K562 (cell line): ENCODE measurements at regions not wholly inside any gene's neighbourhood (a gene's known extent, or its start where the extent isn't known, plus 50 kb on each side); places are given as distances from the start of the nearest gene placed in this dataset.

Source experiments
- ATAC-seq: fragments of 200-7000 bp; cut with Tn5 transposase; 3 replicates; pipeline ENCODE4 v1.9.1; 2020; ENCODE audit warnings: moderate library complexity
- BruUV-seq: library from RNA; stranded (reverse); fragments of 400-500 nt; replicated peaks from 2 replicates; lab custom pipeline; 2021; lab: Mats Ljungman, UMichigan
- CTCF ChIA-PET: fragments of 300-600 bp; formaldehyde crosslinking; extraction: SDS; loops from one replicate; lab custom pipeline; 2021; ENCODE audit warnings: low intra/inter-chr PET ratio; lab: Yijun Ruan, JAX
- POLR2A ChIA-PET: fragments of 300-600, 350-650 bp; sonication (Branson Sonifier 250); formaldehyde crosslinking; extraction: SDS; loops from one replicate; lab custom pipeline; 2021; ENCODE audit warnings: antibody characterized with exemption, inconsistent platforms; lab: Yijun Ruan, JAX
- DNase-seq, 4 experiments: peaks; one replicate each; pipeline versions ENCODE4 v3.0.0 to v3.0.0-alpha.2; 2011 to 2018; ENCODE audit warnings: low spot score in 3 of 4, mixed read lengths in 3 of 4; ENCODE audit errors: extremely low read depth in 1 of 4
- FAIRE-seq: peaks from 2 replicates; lab custom pipeline; 2011; peaks lifted over from hg19 to GRCh38; lab: Jason Lieb, UNC
- H2AFZ ChIP-seq: 2 replicates; pipeline ENCODE4 v1.6.0; 2011; ENCODE audit warnings: low read depth, low read length, control low read depth, inconsistent platforms
- H3K27ac ChIP-seq: fragments of 200-600 bp; 3 replicates; pipeline ENCODE4 v1.8.0; 2011; ENCODE audit warnings: low read depth, mild to moderate bottlenecking, control low read depth, inconsistent platforms, low read length, moderate library complexity, mixed read lengths; ENCODE audit errors: extremely low read depth
- H3K27me3 ChIP-seq, 2 experiments: fragments of 300-600 bp in 1 of 2; 2 replicates in 1 of 2; 3 replicates in 1 of 2; pipeline versions ENCODE4 v1.6.0 to v1.8.0; 2011; ENCODE audit warnings: inconsistent platforms in 2 of 2, low read length in 2 of 2, mild to moderate bottlenecking in 1 of 2, mixed read lengths in 1 of 2, moderate library complexity in 1 of 2; ENCODE audit not compliant: control insufficient read depth in 2 of 2, insufficient read depth in 2 of 2
- H3K36me3 ChIP-seq: fragments of 300-600 bp; 3 replicates; pipeline ENCODE4 v1.8.0; 2011; ENCODE audit warnings: mild to moderate bottlenecking, low read length, inconsistent platforms; ENCODE audit not compliant: control insufficient read depth, insufficient read depth
- H3K4me1 ChIP-seq, 2 experiments: fragments of 200-600 bp in 1 of 2; replicated peaks in 1 of 2; 2 replicates in 1 of 2; 3 replicates in 1 of 2; pipeline versions ENCODE4 v1.5.1 to v1.8.0; 2011; ENCODE audit warnings: inconsistent platforms in 2 of 2, low read length in 2 of 2, mild to moderate bottlenecking in 1 of 2, mixed read lengths in 1 of 2, moderate library complexity in 1 of 2; ENCODE audit not compliant: control insufficient read depth in 2 of 2, insufficient read depth in 2 of 2
- H3K4me2 ChIP-seq: 2 replicates; pipeline ENCODE4 v1.6.1; 2011; ENCODE audit warnings: low read length, control low read depth, inconsistent platforms, mixed read lengths; ENCODE audit not compliant: insufficient read depth
- H3K4me3 ChIP-seq: fragments of 200-600 bp; sonication (generic), shearing (Covaris generic); 2 replicates; pipeline ENCODE4 v1.5.1; 2016; ENCODE audit warnings: control low read depth, inconsistent platforms
- H3K79me2 ChIP-seq: fragments of 200-600 bp; 3 replicates; pipeline ENCODE4 v1.8.0; 2011; ENCODE audit warnings: low read length, inconsistent platforms; ENCODE audit not compliant: control insufficient read depth, insufficient read depth
- H3K9ac ChIP-seq, 2 experiments: 2 replicates each; pipeline versions ENCODE4 v1.6.0 to v1.6.1; 2011; ENCODE audit warnings: low read depth in 2 of 2, low read length in 2 of 2, control low read depth in 1 of 2, inconsistent platforms in 1 of 2, mild to moderate bottlenecking in 1 of 2, mixed read lengths in 1 of 2; ENCODE audit not compliant: insufficient read depth in 1 of 2
- H3K9me1 ChIP-seq: one replicate; pipeline ENCODE4 v1.6.0; 2011; ENCODE audit warnings: inconsistent platforms, mild to moderate bottlenecking, low read length, moderate library complexity; ENCODE audit not compliant: control insufficient read depth, insufficient read depth
- H3K9me3 ChIP-seq: replicated peaks from 2 replicates; pipeline ENCODE4 v1.5.1; 2011; ENCODE audit warnings: low read depth, low read length, inconsistent platforms; ENCODE audit not compliant: control insufficient read depth, insufficient read depth
- H4K20me1 ChIP-seq: replicated peaks from 2 replicates; pipeline ENCODE4 v1.6.1; 2011; ENCODE audit warnings: low read length, inconsistent platforms, mixed read lengths; ENCODE audit not compliant: control insufficient read depth, insufficient read depth
- CTCF ChIP-seq, 3 experiments: IDR thresholded peaks in 2 of 3; conservative IDR thresholded peaks in 1 of 3; 2 replicates each; pipeline ENCODE4 v1.5.1; 2011 to 2012; ENCODE audit warnings: low read length in 3 of 3, mild to moderate bottlenecking in 3 of 3, control low read depth in 2 of 3, improper control_type of control experiment in 1 of 3, inconsistent platforms in 1 of 3, low read depth in 1 of 3, mixed read lengths in 1 of 3, moderate library complexity in 1 of 3; ENCODE audit not compliant: insufficient read depth in 2 of 3
- RAD21 ChIP-seq, 2 experiments: fragments of 250-450 bp in 1 of 2; fragments of 450-650 bp in 1 of 2; sonication (Bioruptor Pico) in 1 of 2; formaldehyde crosslinking in 1 of 2; IDR thresholded peaks in 1 of 2; conservative IDR thresholded peaks in 1 of 2; 2 replicates each; pipeline versions ENCODE4 v1.4.0 to v1.8.0; 2020 to 2022; ENCODE audit warnings: mild to moderate bottlenecking in 2 of 2, moderate library complexity in 1 of 2
- SPI1 ChIP-seq: IDR thresholded peaks from 2 replicates; pipeline ENCODE4 v1.6.1; 2011; ENCODE audit warnings: low read depth, low read length, control low read depth, borderline replicate concordance
- TFE3 ChIP-seq: fragments of 450-650 bp; formaldehyde crosslinking; IDR thresholded peaks from 2 replicates; pipeline ENCODE4 v1.4.0; 2020; ENCODE audit warnings: mild to moderate bottlenecking, mixed read lengths
- UBTF ChIP-seq, 2 experiments: IDR thresholded peaks; 2 replicates each; pipeline ENCODE4 v1.6.1; 2012; ENCODE audit warnings: improper control_type of control experiment in 2 of 2, low read depth in 2 of 2, low read length in 2 of 2, borderline replicate concordance in 1 of 2
- ZNF584 ChIP-seq: fragments of 200-800 bp; sonication (Bioruptor generic); IDR thresholded peaks from 2 replicates; pipeline ENCODE4 v1.6.1; 2016; ENCODE audit warnings: low read depth, mild to moderate bottlenecking, missing genetic modification characterization, missing compliant biosample characterization
- WGBS: fragments of 100-300 bp; shearing (Covaris generic); methylation state at CpG from one replicate; pipeline ENCODE4 v1.1.6; 2016; ENCODE audit warnings: low coverage, mixed read lengths; ENCODE audit not compliant: insufficient coverage; ENCODE audit errors: missing lambda C conversion rate; 5-methylcytosine and 5-hydroxymethylcytosine counted together
- in situ Hi-C: fragments of 300-500 bp; cut with MboI; formaldehyde crosslinking; loops from 4 replicates; pipeline ENCODE4 v1.15.0; 2018; ENCODE audit warnings: inconsistent platforms, mixed read lengths
- intact Hi-C: fragments of 100-400 bp; cut with micrococcal nuclease; formaldehyde crosslinking; loops from 2 replicates; pipeline ENCODE4 v1.14.2; 2022

- Histone ChIP-seq H3K79me2 (no peaks in the 10 kb centered on the region), H3K4me1 (no peaks in the 10 kb centered on the region), H3K36me3 (no peaks in the 10 kb centered on the region), H3K4me2 (no peak overlapping the region), H4K20me1 (no peaks in the 10 kb centered on the region; the same call in 1 of the 2 replicates), H3K27me3 (peaks cover 4% of the 10 kb centered on the region in 2 experiments; a peak in 1 of 5 replicates), H3K4me3 (no peak overlapping the region), H2AFZ (no peak overlapping the region), H3K9me3 (no peaks in the 10 kb centered on the region), H3K9me1 (no peaks in the 10 kb centered on the region), H3K27ac (no peak overlapping the region), H3K9ac (no peak overlapping the region)
- ATAC-seq (peak; percentile 85), FAIRE-seq (no peak), DNase-seq (peak; percentile 20 to 30 (median 28))
- POLR2A ChIA-PET: interaction anchor here (0.7 kb wide), 1 partner anchor 409 kb away, joined by 4 read pairs; no protein-coding TSS in a partner anchor
- in situ Hi-C loops: no loop called here
- BruUV-seq: no TSS peak
- CTCF ChIA-PET: no interaction called here
- 2% methylated on average over 9 of the region's 9 CpGs for WGBS
- intact Hi-C loops: no loop called here
- TF ChIP-seq RAD21 (CRISPR knock-in tag; conservative IDR thresholded peaks at IDR 0.05 in 1 of 2, IDR thresholded peaks at IDR 0.05 in 1 of 2) (peak in 1 of 2 experiments; percentile 64; a peak in 2 of 4 replicates), ZNF584 (no peak), UBTF (IDR thresholded peaks at IDR 0.05; ENCODE audit: borderline replicate concordance in 1 of 2, low read depth in 2 of 2, low read length in 2 of 2) (no peak), TFE3 (CRISPR knock-in tag) (no peak), CTCF (IDR thresholded peaks at IDR 0.05 in 2 of 3, conservative IDR thresholded peaks at IDR 0.05 in 1 of 3; ENCODE audit: insufficient read depth in 2 of 3, low read depth in 1 of 3, low read length in 3 of 3) (peak; percentile 60 to 64 (median 61)), SPI1 (peak; percentile 85; the same call in 1 of the 2 replicates)
Measured at GRCh38 chr1:115545791-115546733, 95.7 kb upstream of the VANGL1 start.
